ENCODE measurements at regions not wholly inside any gene's neighbourhood (a gene's known extent, or its start where the extent isn't known, plus 50 kb on each side); places are given as distances from the start of the nearest gene placed in this dataset.

GRCh38 chr13:74533226-74533625 lies 399.0 kb upstream of the KLF12 start:
- RAD21 ChIA-PET (ENCODE audit: unreplicated experiment) = no interaction called here
- Histone ChIP-seq H3K4me2 (ENCODE audit: control insufficient read depth, insufficient read depth) (no peak overlapping the region), H3K27ac (ENCODE audit: control insufficient read depth, insufficient read depth) (no peak overlapping the region), H4K20me1 (ENCODE audit: control insufficient read depth, insufficient read depth) (no peaks in the 10 kb centered on the region), H3K4me1 (ENCODE audit: control insufficient read depth, insufficient read depth, low read length) (no peaks in the 10 kb centered on the region), H3K36me3 (ENCODE audit: control insufficient read depth in 2 of 2, insufficient read depth in 2 of 2, low read length in 1 of 2) (no peaks in the 10 kb centered on the region), H3K27me3 (replicated peaks in 1 of 2; ENCODE audit: control insufficient read depth in 2 of 2, insufficient read depth in 2 of 2, low read length in 1 of 2) (no peaks in the 10 kb centered on the region), H3K9ac (ENCODE audit: control insufficient read depth, insufficient read depth, low read length) (no peak overlapping the region), H3K79me2 (ENCODE audit: control insufficient read depth, insufficient read depth, low read length) (no peaks in the 10 kb centered on the region), H2AFZ (ENCODE audit: control insufficient read depth, low read depth, low read length) (no peak overlapping the region), H3K4me3 (no peak overlapping the region), H3K9me3 (replicated peaks; ENCODE audit: control insufficient read depth, insufficient read depth, low read length) (no peaks in the 10 kb centered on the region)
- intact Hi-C loops (cut with micrococcal nuclease; ENCODE audit: unreplicated experiment) (no loop called here), in situ Hi-C loops (cut with MboI) (no loop called here)
- ATAC-seq (no peak), FAIRE-seq (no peak), DNase-seq (ENCODE audit: low read depth, low spot score) (no peak)
- CTCF ChIA-PET = interaction anchor here (0.6 kb wide), 1 partner anchor 76 kb away, joined by 4 read pairs; no protein-coding TSS in a partner anchor
- 17% methylated on average over 2 of the region's 2 CpGs for WGBS (ENCODE audit: insufficient coverage, insufficient replicate concordance, low lambda C conversion rate, missing lambda C conversion rate)
- no TSS peak for BruUV-seq (replicated peaks)
- SMC1A ChIA-PET (ENCODE audit: uncharacterized antibody, unreplicated experiment) = no interaction called here
- POLR2A ChIA-PET = no interaction called here
- no peak for TF ChIP-seq NFYA (IDR thresholded peaks at IDR 0.05; ENCODE audit: borderline replicate concordance, low read depth, low read length)
- no peak for TF ChIP-seq BCL3 (IDR thresholded peaks at IDR 0.05; ENCODE audit: borderline replicate concordance, insufficient read depth, low read depth, low read length, poor library complexity, severe bottlenecking)
- no peak for TF ChIP-seq NR2C2 (IDR thresholded peaks at IDR 0.05; ENCODE audit: borderline replicate concordance, control insufficient read depth, insufficient read length, low read depth)
- no peak for TF ChIP-seq RCOR1 (conservative IDR thresholded peaks at IDR 0.05; ENCODE audit: low read depth, low read length)
- TF ChIP-seq ZZZ3 (IDR thresholded peaks at IDR 0.05; ENCODE audit: control insufficient read depth, insufficient read length, low read depth) = no peak
- no peak for TF ChIP-seq ZBTB11 (CRISPR knock-in tag; IDR thresholded peaks at IDR 0.05)
- TF ChIP-seq PBX3 (IDR thresholded peaks at IDR 0.05; ENCODE audit: insufficient replicate concordance, low read depth, low read length) = no peak
- no peak for TF ChIP-seq EP300 (IDR thresholded peaks at IDR 0.05; ENCODE audit: borderline replicate concordance in 1 of 2, control insufficient read depth in 1 of 2, low read depth in 2 of 2, low read length in 2 of 2)
- TF ChIP-seq SUZ12 (IDR thresholded peaks at IDR 0.05; ENCODE audit: unreplicated experiment) = no peak
- no peak for TF ChIP-seq EGR1 (IDR thresholded peaks at IDR 0.05; ENCODE audit: borderline replicate concordance in 1 of 2, low read depth in 2 of 2, low read length in 2 of 2)
- TF ChIP-seq HDAC2 (IDR thresholded peaks at IDR 0.05) = no peak
- TF ChIP-seq ZNF207 (IDR thresholded peaks at IDR 0.05; ENCODE audit: borderline replicate concordance) = no peak
- TF ChIP-seq JUND (IDR thresholded peaks at IDR 0.05; ENCODE audit: low read depth, low read length) = no peak
